Spinal cord (tissue), 9 donors: ENCODE measurements at regions not wholly inside any gene's neighbourhood (a gene's known extent, or its start where the extent isn't known, plus 50 kb on each side); places are given as distances from the start of the nearest gene placed in this dataset.
A peak's percentile ranks its signal among the peaks of the same experiment; 100 is the strongest.
"Not testable (repeated sequence)": the region's sequence is repeated elsewhere in the genome, so short reads cannot be mapped to it uniquely, and the experiment has no call there.

ENCODE experiments used
- DNase-seq, 6 donors: peaks; one replicate each; pipeline versions ENCODE4 v3.0.0 to v3.0.0-alpha.2; 2013 to 2015; ENCODE audit warnings: low spot score in 6 of 6, low read depth in 4 of 6
- H3K27ac ChIP-seq: one replicate; pipeline ENCODE4 v1.5.1; 2013; ENCODE audit warnings: low read depth, low read length, control low read depth
- H3K27me3 ChIP-seq: one replicate; pipeline ENCODE4 v1.6.1; 2013; ENCODE audit warnings: low read length; ENCODE audit not compliant: control insufficient read depth, insufficient read depth
- H3K36me3 ChIP-seq: one replicate; pipeline ENCODE4 v1.6.1; 2013; ENCODE audit warnings: low read length; ENCODE audit not compliant: control insufficient read depth, insufficient read depth
- H3K4me1 ChIP-seq: one replicate; pipeline ENCODE4 v1.6.1; 2013; ENCODE audit warnings: low read length; ENCODE audit not compliant: control insufficient read depth, insufficient read depth
- H3K4me3 ChIP-seq: one replicate; pipeline ENCODE4 v1.5.1; 2013; ENCODE audit warnings: low read depth, low read length, control low read depth
- H3K9me3 ChIP-seq: one replicate; pipeline ENCODE4 v1.6.1; 2013; ENCODE audit warnings: low read length; ENCODE audit not compliant: control insufficient read depth, insufficient read depth
- WGBS: methylation state at CpG from one replicate; pipeline ENCODE4 v1.1.5; 2013; ENCODE audit warnings: missing lambda C conversion rate; ENCODE audit not compliant: insufficient coverage; 5-methylcytosine and 5-hydroxymethylcytosine counted together
- donor health status: healthy.

- WGBS = 22% methylated on average over 1 of the region's 7 CpGs
- H3K4me1 ChIP-seq, H3K27me3 ChIP-seq, H3K36me3 ChIP-seq, H3K4me3 ChIP-seq, H3K27ac ChIP-seq, H3K9me3 ChIP-seq: not testable (repeated sequence)
- DNase-seq = peak in 1 of 6 donors; percentile 21
These were observed 138.3 kb upstream of the EFCAB3 start for GRCh38 chr17:62242076-62242475.

GRCh38 chr17:62239569-62239968 is 140.8 kb upstream of the EFCAB3 start:
- not testable (repeated sequence) for H3K27me3 ChIP-seq, H3K9me3 ChIP-seq, H3K36me3 ChIP-seq, H3K4me1 ChIP-seq, H3K27ac ChIP-seq, DNase-seq, H3K4me3 ChIP-seq
- WGBS = no CpG with 5 or more reads among the region's 3 CpGs

GRCh38 chr17:62238551-62239338 is 141.6 kb upstream of the EFCAB3 start:
- H3K4me1 ChIP-seq, H3K9me3 ChIP-seq, H3K36me3 ChIP-seq, H3K27ac ChIP-seq, H3K27me3 ChIP-seq, H3K4me3 ChIP-seq: not testable (repeated sequence)
- DNase-seq = peak in 1 of 6 donors; percentile 34
- 63% methylated on average over 2 of the region's 6 CpGs for WGBS

- not testable (repeated sequence) for H3K27me3 ChIP-seq, H3K4me3 ChIP-seq, H3K9me3 ChIP-seq, H3K27ac ChIP-seq, DNase-seq, H3K36me3 ChIP-seq, H3K4me1 ChIP-seq
- WGBS = no CpG with 5 or more reads among the region's 2 CpGs
These were observed 146.4 kb upstream of the EFCAB3 start for GRCh38 chr17:62233822-62234481.

- not testable (repeated sequence) for H3K36me3 ChIP-seq, H3K27me3 ChIP-seq, H3K4me3 ChIP-seq, H3K9me3 ChIP-seq, DNase-seq, H3K4me1 ChIP-seq, H3K27ac ChIP-seq
- WGBS = no CpG with 5 or more reads among the region's 5 CpGs
These were observed 149.1 kb upstream of the EFCAB3 start for GRCh38 chr17:62231293-62231692.

GRCh38 chr17:62226610-62227240 is 153.6 kb upstream of the EFCAB3 start:
- not testable (repeated sequence) for DNase-seq, H3K4me1 ChIP-seq, H3K9me3 ChIP-seq, H3K27me3 ChIP-seq, H3K27ac ChIP-seq, H3K36me3 ChIP-seq, H3K4me3 ChIP-seq
- WGBS = no CpG with 5 or more reads among the region's 3 CpGs

- no CpG with 5 or more reads among the region's 1 CpG for WGBS
These were observed 156.8 kb upstream of the EFCAB3 start for GRCh38 chr17:62223585-62223984.

GRCh38 chr17:62219221-62219899 is 154.3 kb upstream of the MED13 start:
- Histone ChIP-seq H3K4me1 (no peaks in the 10 kb centered on the region), H3K36me3 (no peaks in the 10 kb centered on the region), H3K27ac (no peak overlapping the region), H3K4me3 (no peak overlapping the region), H3K27me3 (no peaks in the 10 kb centered on the region), H3K9me3 (no peaks in the 10 kb centered on the region)
- DNase-seq = no peak
- 90% methylated on average over 2 of the region's 7 CpGs for WGBS

More at GRCh38 chr17:62223585-62223984, 156.8 kb upstream of the EFCAB3 start:
- H3K27me3 ChIP-seq, H3K9me3 ChIP-seq, H3K4me3 ChIP-seq, H3K27ac ChIP-seq, H3K36me3 ChIP-seq, H3K4me1 ChIP-seq, DNase-seq: not testable (repeated sequence)

- H3K4me3 ChIP-seq = no peak overlapping the region
- no peaks in the 10 kb centered on the region for H3K36me3 ChIP-seq
- no peaks in the 10 kb centered on the region for H3K4me1 ChIP-seq
- H3K27ac ChIP-seq = no peak overlapping the region
- H3K9me3 ChIP-seq = no peaks in the 10 kb centered on the region
- WGBS = over 99% methylated on average over 7 of the region's 8 CpGs
- DNase-seq = no peak
- H3K27me3 ChIP-seq = no peaks in the 10 kb centered on the region
These were observed 151.8 kb upstream of the MED13 start for GRCh38 chr17:62216847-62217246.
